Amniotic stem cell (primary cell): ENCODE measurements at regions not wholly inside any gene's neighbourhood (a gene's known extent, or its start where the extent isn't known, plus 50 kb on each side); places are given as distances from the start of the nearest gene placed in this dataset.
"Not testable (repeated sequence)": the region's sequence is repeated elsewhere in the genome, so short reads cannot be mapped to it uniquely, and the experiment has no call there.

Experiments used
- DNase-seq: peaks from one replicate; lab custom pipeline; 2025; lab: John Stamatoyannopoulos, UW

GRCh38 chr1:157409927-157410326 lies 142.4 kb downstream of the FCRL5 start:
- DNase-seq, result no peak

GRCh38 chr1:157407917-157408525 lies 144.3 kb downstream of the FCRL5 start:
- no peak for DNase-seq

GRCh38 chr1:157407367-157407766 lies 144.9 kb downstream of the FCRL5 start:
- no peak for DNase-seq

GRCh38 chr1:157405662-157406061 lies 146.7 kb downstream of the FCRL5 start:
- DNase-seq, result no peak

- no peak for DNase-seq
Measured at GRCh38 chr1:157404614-157405013, 147.7 kb downstream of the FCRL5 start.

GRCh38 chr1:157404063-157404501 lies 148.2 kb downstream of the FCRL5 start:
- no peak for DNase-seq

- no peak for DNase-seq
Measured at GRCh38 chr1:157403608-157404007, 148.7 kb downstream of the FCRL5 start.

GRCh38 chr1:157403203-157403602 lies 149.1 kb downstream of the FCRL5 start:
- DNase-seq, result no peak

- DNase-seq, result no peak
Measured at GRCh38 chr1:157400766-157401165, 151.5 kb downstream of the FCRL5 start.

- no peak for DNase-seq
Measured at GRCh38 chr1:157399984-157400382, 152.3 kb downstream of the FCRL5 start.

GRCh38 chr1:157399343-157399983 lies 152.9 kb downstream of the FCRL5 start:
- DNase-seq, result no peak

- DNase-seq, result peak; percentile 1
Measured at GRCh38 chr1:157390651-157391050, 161.7 kb downstream of the FCRL5 start.

- DNase-seq, result no peak
Measured at GRCh38 chr1:157388057-157388456, 164.3 kb downstream of the FCRL5 start.

GRCh38 chr1:157384258-157384657 lies 168.1 kb downstream of the FCRL5 start:
- no peak for DNase-seq

- no peak for DNase-seq
Measured at GRCh38 chr1:157382351-157382750, 170.0 kb downstream of the FCRL5 start.

- DNase-seq, result no peak
Measured at GRCh38 chr1:157380523-157380922, 171.8 kb downstream of the FCRL5 start.

- not testable (repeated sequence) for DNase-seq
Measured at GRCh38 chr1:157377280-157377713, 175.0 kb downstream of the FCRL5 start.

- DNase-seq, result no peak
Measured at GRCh38 chr1:157376681-157377080, 175.6 kb downstream of the FCRL5 start.

GRCh38 chr1:157372311-157372710 lies 180.0 kb downstream of the FCRL5 start:
- not testable (repeated sequence) for DNase-seq

- DNase-seq, result no peak
Measured at GRCh38 chr1:157371826-157372225, 180.5 kb downstream of the FCRL5 start.

GRCh38 chr1:157371221-157371620 lies 181.1 kb downstream of the FCRL5 start:
- no peak for DNase-seq

GRCh38 chr1:157370698-157371097 lies 181.6 kb downstream of the FCRL5 start:
- no peak for DNase-seq

- DNase-seq, result no peak
Measured at GRCh38 chr1:157369808-157370521, 182.3 kb downstream of the FCRL5 start.
